Endothelial cell of umbilical vein (primary cell): ENCODE measurements at regions not wholly inside any gene's neighbourhood (a gene's known extent, or its start where the extent isn't known, plus 50 kb on each side); places are given as distances from the start of the nearest gene placed in this dataset.

ENCODE experiments used
- BruUV-seq: library from RNA; stranded (reverse); fragments of 400-500 nt; replicated peaks from 2 replicates; lab custom pipeline; 2021; lab: Mats Ljungman, UMichigan
- CTCF ChIA-PET: fragments of 300-600, 350-600 bp; sonication (Branson Sonifier 250); formaldehyde crosslinking; loops from one replicate; lab custom pipeline; 2021; ENCODE audit warnings: antibody characterized with exemption, inconsistent platforms; lab: Charles Lee
- POLR2A ChIA-PET: fragments of 300-600, 350-600 bp; sonication (Branson Sonifier 250); formaldehyde crosslinking; loops from one replicate; lab custom pipeline; 2021; ENCODE audit warnings: antibody characterized with exemption, inconsistent platforms; lab: Charles Lee
- DNase-seq: peaks from one replicate; pipeline ENCODE4 v3.0.0-alpha.2; 2011; ENCODE audit warnings: low read depth, low spot score
- FAIRE-seq: peaks from 2 replicates; lab custom pipeline; 2011; peaks lifted over from hg19 to GRCh38; lab: Jason Lieb, UNC
- H2AFZ ChIP-seq: 2 replicates; pipeline ENCODE4 v1.6.0; 2012; ENCODE audit warnings: low read depth, low read length, control low read depth, inconsistent platforms
- H3K27ac ChIP-seq: 2 replicates; pipeline ENCODE4 v1.5.1; 2011; ENCODE audit warnings: low read depth, mild to moderate bottlenecking, control low read depth, low read length, moderate library complexity; ENCODE audit not compliant: insufficient read depth
- H3K27me3 ChIP-seq, 2 experiments: 2 replicates each; pipeline versions ENCODE4 v1.6.0 to v1.6.1; 2011; ENCODE audit warnings: low read length in 2 of 2, mixed read lengths in 1 of 2; ENCODE audit not compliant: control insufficient read depth in 2 of 2, insufficient read depth in 2 of 2
- H3K36me3 ChIP-seq, 2 experiments: 2 replicates in 1 of 2; 3 replicates in 1 of 2; pipeline ENCODE4 v1.5.1; 2011; ENCODE audit warnings: low read length in 2 of 2, mild to moderate bottlenecking in 1 of 2, moderate library complexity in 1 of 2; ENCODE audit not compliant: control insufficient read depth in 2 of 2, insufficient read depth in 2 of 2; ENCODE audit errors: extremely low read depth in 1 of 2
- H3K4me1 ChIP-seq: 3 replicates; pipeline ENCODE4 v1.5.1; 2011; ENCODE audit warnings: mild to moderate bottlenecking, low read length; ENCODE audit not compliant: control insufficient read depth, insufficient read depth; ENCODE audit errors: extremely low read depth
- H3K4me2 ChIP-seq: 2 replicates; pipeline ENCODE4 v1.6.1; 2011; ENCODE audit warnings: low read length, control low read depth, mixed read lengths; ENCODE audit not compliant: insufficient read depth
- H3K4me3 ChIP-seq, 3 experiments: fragments of 200-600 bp in 1 of 3; sonication (generic), shearing (Covaris generic) in 1 of 3; replicated peaks in 1 of 3; 2 replicates each; pipeline ENCODE4 v1.5.1; 2011 to 2016; ENCODE audit warnings: control low read depth in 3 of 3, low read length in 3 of 3, mild to moderate bottlenecking in 2 of 3, inconsistent platforms in 1 of 3, low read depth in 1 of 3, moderate library complexity in 1 of 3; ENCODE audit not compliant: insufficient read depth in 1 of 3
- H3K79me2 ChIP-seq: 2 replicates; pipeline ENCODE4 v1.6.0; 2012; ENCODE audit warnings: low read length, inconsistent platforms; ENCODE audit not compliant: control insufficient read depth, insufficient read depth
- H3K9ac ChIP-seq: replicated peaks from 2 replicates; pipeline ENCODE3; 2011; ENCODE audit warnings: low read length, control low read depth; ENCODE audit not compliant: insufficient read depth; ENCODE audit errors: extremely low read depth
- H3K9me1 ChIP-seq: replicated peaks from 3 replicates; pipeline ENCODE4 v1.6.0; 2011; ENCODE audit warnings: mild to moderate bottlenecking, low read length; ENCODE audit not compliant: control insufficient read depth, insufficient read depth; ENCODE audit errors: extremely low read depth
- H3K9me3 ChIP-seq: replicated peaks from 2 replicates; pipeline ENCODE4 v1.5.1; 2012; ENCODE audit warnings: low read length, inconsistent platforms; ENCODE audit not compliant: control insufficient read depth, insufficient read depth
- H4K20me1 ChIP-seq: replicated peaks from 2 replicates; pipeline ENCODE3; 2011; ENCODE audit warnings: mild to moderate bottlenecking, low read length; ENCODE audit not compliant: control insufficient read depth, insufficient read depth; ENCODE audit errors: extremely low read depth
- CTCF ChIP-seq, 2 donors: IDR thresholded peaks; 1 replicate in 1 of 2; 2 replicates in 1 of 2; pipeline ENCODE4 v1.5.1; 2011; ENCODE audit warnings: low read length in 2 of 2, mild to moderate bottlenecking in 2 of 2, moderate library complexity in 2 of 2, control low read depth in 1 of 2, inconsistent platforms in 1 of 2, low read depth in 1 of 2; ENCODE audit not compliant: insufficient read depth in 1 of 2; ENCODE audit errors: extremely low read depth in 1 of 2
- FOS ChIP-seq: IDR thresholded peaks from 2 replicates; pipeline ENCODE4 v1.6.1; 2011; ENCODE audit warnings: mild to moderate bottlenecking, low read length, moderate library complexity, borderline replicate concordance; ENCODE audit not compliant: insufficient read depth
- GATA2 ChIP-seq: IDR thresholded peaks from 2 replicates; pipeline ENCODE4 v1.7.0; 2011; ENCODE audit warnings: low read depth, mild to moderate bottlenecking, moderate library complexity, mixed read lengths, low read length; ENCODE audit not compliant: insufficient read length, insufficient read depth
- JUN ChIP-seq: IDR thresholded peaks from 2 replicates; pipeline ENCODE4 v1.6.1; 2011; ENCODE audit warnings: borderline replicate concordance, low read depth; ENCODE audit not compliant: insufficient read length, insufficient read depth
- MAX ChIP-seq: IDR thresholded peaks from 2 replicates; pipeline ENCODE4 v1.6.1; 2011; ENCODE audit not compliant: insufficient read depth, insufficient read length
- MYC ChIP-seq: IDR thresholded peaks from one replicate; pipeline ENCODE4 v1.6.1; 2011; ENCODE audit warnings: mild to moderate bottlenecking, low read depth, low read length
- POLR2A ChIP-seq: IDR thresholded peaks from 2 replicates; pipeline ENCODE4 v1.6.1; 2012; ENCODE audit warnings: low read depth, mild to moderate bottlenecking, control low read depth, low read length
- POLR2AphosphoS5 ChIP-seq: IDR thresholded peaks from 2 replicates; pipeline ENCODE4 v1.6.1; 2012; ENCODE audit warnings: low read depth, mild to moderate bottlenecking, control low read depth, low read length, moderate library complexity; ENCODE audit not compliant: insufficient read depth
- dilution Hi-C: fragments of 300-500 bp; cut with MboI; formaldehyde crosslinking; loops from one replicate; pipeline ENCODE4 v1.15.0; 2019; ENCODE audit warnings: low sequenced_read_pairs; ENCODE audit not compliant: extremely low pct_ligation_motif_present
- intact Hi-C: fragments of 100-400 bp; cut with micrococcal nuclease; formaldehyde crosslinking; loops from one replicate; pipeline ENCODE4 v1.10.0; 2022

- Histone ChIP-seq H3K79me2 (no peaks in the 10 kb centered on the region), H3K4me2 (no peak overlapping the region), H3K27me3 (no peaks in the 10 kb centered on the region), H4K20me1 (no peaks in the 10 kb centered on the region), H2AFZ (no peak overlapping the region), H3K27ac (no peak overlapping the region), H3K4me3 (no peak overlapping the region), H3K9ac (no peak overlapping the region), H3K4me1 (no peaks in the 10 kb centered on the region), H3K9me1 (no peaks in the 10 kb centered on the region), H3K36me3 (no peaks in the 10 kb centered on the region), H3K9me3 (no peaks in the 10 kb centered on the region)
- no peak for FAIRE-seq
- no peak for DNase-seq
- ChIA-PET POLR2A (no interaction called here), CTCF (no interaction called here)
- dilution Hi-C loops (no loop called here), intact Hi-C loops (no loop called here)
- no TSS peak for BruUV-seq
- TF ChIP-seq GATA2 (no peak), POLR2A (no peak), MAX (no peak), CTCF (IDR thresholded peaks at IDR 0.05; ENCODE audit: extremely low read depth in 1 of 2, insufficient read depth in 1 of 2, low read depth in 1 of 2, low read length in 2 of 2) (no peak), MYC (no peak), POLR2AphosphoS5 (no peak), FOS (no peak), JUN (no peak)
Measured at GRCh38 chr7:109967406-109967805, 1123.5 kb upstream of the LRRN3 start.
